Chondrocyte (in vitro differentiated cells): ENCODE measurements at regions not wholly inside any gene's neighbourhood (a gene's known extent, or its start where the extent isn't known, plus 50 kb on each side); places are given as distances from the start of the nearest gene placed in this dataset.

Experiments used
- DNase-seq: peaks from one replicate; pipeline ENCODE4 v3.0.0; 2021; ENCODE audit warnings: mixed read lengths, low spot score
- H3K27ac Mint-ChIP-seq: one replicate; pipeline ENCODE4 v1.8.0; 2021; ENCODE audit warnings: mild to moderate bottlenecking, moderate library complexity, mixed read lengths; ENCODE audit not compliant: unreplicated experiment
- H3K27me3 Mint-ChIP-seq: 2 replicates; pipeline ENCODE4 v1.8.0; 2021; ENCODE audit warnings: low read depth, mixed read lengths
- H3K36me3 Mint-ChIP-seq: 2 replicates; pipeline ENCODE4 v1.8.0; 2021; ENCODE audit warnings: low read depth, mixed read lengths
- H3K4me1 Mint-ChIP-seq: 2 replicates; pipeline ENCODE4 v1.8.0; 2021; ENCODE audit warnings: low read depth, mild to moderate bottlenecking, mixed read lengths
- H3K4me3 Mint-ChIP-seq: one replicate; pipeline ENCODE4 v1.8.0; 2021; ENCODE audit warnings: mild to moderate bottlenecking, moderate library complexity, mixed read lengths; ENCODE audit not compliant: unreplicated experiment
- H3K9me3 Mint-ChIP-seq: 2 replicates; pipeline ENCODE4 v1.8.0; 2021; ENCODE audit warnings: low read depth, mixed read lengths
- TF ChIP-seq, protein P1 (sequence below): fragments of 200-600 bp; sonication (generic); IDR thresholded peaks from 2 replicates; pipeline ENCODE4 v1.5.0; 2021; ENCODE audit warnings: antibody characterized with exemption, mild to moderate bottlenecking, moderate library complexity

DNA sequence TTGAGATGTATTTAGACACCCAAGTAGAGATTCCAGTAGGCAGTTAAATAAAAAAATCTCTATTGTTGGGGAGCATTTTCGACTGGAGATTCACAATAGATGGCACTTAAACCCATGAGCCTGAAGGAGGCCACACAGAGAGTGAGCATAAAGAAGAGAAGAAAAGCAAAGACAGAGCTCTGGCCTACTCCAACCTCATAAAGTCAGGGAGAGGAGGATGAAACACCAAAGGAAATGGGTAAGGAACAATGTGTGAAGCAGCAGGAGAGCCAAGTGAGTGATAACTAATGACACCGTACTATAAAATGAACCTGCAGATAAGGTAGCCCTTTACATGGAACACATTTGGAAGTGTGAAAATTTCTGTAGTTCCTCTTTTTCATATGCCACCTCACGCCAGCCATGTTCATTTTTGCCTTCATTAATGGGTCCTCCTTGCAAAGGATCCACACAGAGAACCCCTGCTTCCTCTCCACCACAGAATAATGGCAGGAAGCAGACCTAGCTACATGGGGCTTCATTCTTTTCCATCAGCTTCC is 150.0 kb upstream of the SYT10 start:
- H3K4me1 Mint-ChIP-seq: no peaks in the 10 kb centered on the region
- no peaks in the 10 kb centered on the region for H3K36me3 Mint-ChIP-seq
- H3K27ac Mint-ChIP-seq: no peak overlapping the region
- no peak for DNase-seq
- H3K9me3 Mint-ChIP-seq: no peaks in the 10 kb centered on the region
- TF ChIP-seq, protein P1, sequence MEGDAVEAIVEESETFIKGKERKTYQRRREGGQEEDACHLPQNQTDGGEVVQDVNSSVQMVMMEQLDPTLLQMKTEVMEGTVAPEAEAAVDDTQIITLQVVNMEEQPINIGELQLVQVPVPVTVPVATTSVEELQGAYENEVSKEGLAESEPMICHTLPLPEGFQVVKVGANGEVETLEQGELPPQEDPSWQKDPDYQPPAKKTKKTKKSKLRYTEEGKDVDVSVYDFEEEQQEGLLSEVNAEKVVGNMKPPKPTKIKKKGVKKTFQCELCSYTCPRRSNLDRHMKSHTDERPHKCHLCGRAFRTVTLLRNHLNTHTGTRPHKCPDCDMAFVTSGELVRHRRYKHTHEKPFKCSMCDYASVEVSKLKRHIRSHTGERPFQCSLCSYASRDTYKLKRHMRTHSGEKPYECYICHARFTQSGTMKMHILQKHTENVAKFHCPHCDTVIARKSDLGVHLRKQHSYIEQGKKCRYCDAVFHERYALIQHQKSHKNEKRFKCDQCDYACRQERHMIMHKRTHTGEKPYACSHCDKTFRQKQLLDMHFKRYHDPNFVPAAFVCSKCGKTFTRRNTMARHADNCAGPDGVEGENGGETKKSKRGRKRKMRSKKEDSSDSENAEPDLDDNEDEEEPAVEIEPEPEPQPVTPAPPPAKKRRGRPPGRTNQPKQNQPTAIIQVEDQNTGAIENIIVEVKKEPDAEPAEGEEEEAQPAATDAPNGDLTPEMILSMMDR: no peak
- no peaks in the 10 kb centered on the region for H3K27me3 Mint-ChIP-seq
- H3K4me3 Mint-ChIP-seq: no peak overlapping the region

DNA sequence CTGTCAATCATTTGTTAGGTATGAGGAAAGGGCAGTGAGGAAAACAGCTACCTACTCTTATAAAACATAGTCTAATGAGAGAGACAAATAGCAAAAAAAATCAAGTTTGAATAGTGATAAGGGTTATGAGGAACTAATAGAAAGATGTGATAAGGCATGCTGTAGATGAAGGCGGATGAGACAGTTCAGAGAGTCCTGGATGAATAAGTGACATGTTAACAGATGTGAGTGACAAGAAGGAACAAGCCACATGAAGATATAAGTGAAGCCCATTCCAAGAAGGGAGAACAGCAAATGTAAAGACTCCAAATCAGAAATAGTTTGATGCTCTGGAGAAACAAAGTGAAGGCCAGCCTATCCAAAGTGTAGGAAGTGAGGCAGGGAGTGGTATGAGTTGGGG is 154.1 kb upstream of the SYT10 start:
- H3K27me3 Mint-ChIP-seq: peaks cover 5% of the 10 kb centered on the region
- H3K27ac Mint-ChIP-seq: no peak overlapping the region
- no peak overlapping the region for H3K4me3 Mint-ChIP-seq
- TF ChIP-seq, protein P1: no peak
- H3K9me3 Mint-ChIP-seq: no peaks in the 10 kb centered on the region
- no peak for DNase-seq
- H3K4me1 Mint-ChIP-seq: no peaks in the 10 kb centered on the region
- H3K36me3 Mint-ChIP-seq: no peaks in the 10 kb centered on the region

DNA sequence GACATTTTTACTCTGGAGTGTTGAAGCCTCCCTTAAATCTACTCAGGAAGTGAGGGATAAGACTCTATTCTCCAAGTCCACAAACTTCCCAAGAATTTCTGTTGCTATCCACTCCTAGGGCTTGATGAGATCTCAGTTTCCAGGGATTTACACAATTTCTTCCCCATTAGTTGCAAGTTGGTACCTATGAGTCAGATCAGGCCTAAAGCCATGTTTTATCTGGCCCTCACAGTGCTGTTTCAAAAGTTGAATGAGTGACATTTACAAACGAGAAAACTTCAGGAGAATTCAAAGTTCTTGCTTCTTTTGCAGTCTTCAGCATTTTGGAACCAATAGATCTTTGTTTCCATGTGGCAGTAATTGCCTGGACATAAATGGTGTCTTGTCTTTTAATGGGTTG is 156.4 kb upstream of the SYT10 start:
- Mint-ChIP-seq H3K9me3 (no peaks in the 10 kb centered on the region), H3K4me1 (no peaks in the 10 kb centered on the region), H3K4me3 (no peak overlapping the region), H3K36me3 (no peaks in the 10 kb centered on the region), H3K27ac (no peak overlapping the region), H3K27me3 (peaks cover 5% of the 10 kb centered on the region)
- TF ChIP-seq, protein P1: no peak
- no peak for DNase-seq

DNA sequence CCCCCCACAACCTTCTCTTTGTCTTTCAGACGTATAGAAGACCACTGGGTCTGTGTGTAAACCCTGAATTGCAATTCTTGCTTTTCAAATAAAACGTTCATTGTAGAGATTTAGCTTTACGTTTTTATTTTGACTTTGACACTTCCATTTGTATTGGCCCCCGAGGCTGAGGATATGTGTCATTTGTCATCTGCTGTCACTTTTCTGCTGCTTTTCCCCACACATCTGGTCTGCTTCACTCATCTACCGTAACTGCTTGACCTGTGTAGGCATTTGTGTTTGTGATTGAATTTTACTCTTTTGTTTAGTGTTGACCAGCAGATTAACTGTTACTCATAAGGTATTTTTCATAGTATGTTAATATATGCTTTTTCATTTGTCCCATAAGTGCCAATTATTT is 157.2 kb upstream of the SYT10 start:
- H3K9me3 Mint-ChIP-seq: no peaks in the 10 kb centered on the region
- no peaks in the 10 kb centered on the region for H3K36me3 Mint-ChIP-seq
- TF ChIP-seq, protein P1: no peak
- peaks cover 5% of the 10 kb centered on the region for H3K27me3 Mint-ChIP-seq
- H3K4me1 Mint-ChIP-seq: no peaks in the 10 kb centered on the region
- H3K4me3 Mint-ChIP-seq: no peak overlapping the region
- DNase-seq: no peak
- H3K27ac Mint-ChIP-seq: no peak overlapping the region

DNA sequence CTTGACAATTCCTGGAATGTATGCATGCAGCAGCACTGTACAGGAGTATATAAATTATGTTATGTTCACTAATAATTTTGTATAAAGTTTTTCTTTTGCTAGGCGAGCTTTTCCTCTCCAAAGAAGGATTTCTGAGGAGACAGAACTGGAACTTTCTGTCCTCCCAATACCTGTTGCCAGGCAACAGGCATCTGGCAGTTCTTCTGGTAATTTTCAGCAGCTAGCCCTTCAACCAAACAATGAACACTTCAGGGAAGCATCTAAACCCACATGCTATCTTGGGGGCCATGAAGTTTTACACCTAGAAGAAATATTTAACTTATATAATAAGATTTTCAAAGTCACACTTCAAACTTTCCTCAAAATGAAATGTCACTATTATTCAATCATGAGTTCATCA is 162.9 kb upstream of the SYT10 start:
- Mint-ChIP-seq H3K4me1 (no peaks in the 10 kb centered on the region), H3K36me3 (no peaks in the 10 kb centered on the region), H3K4me3 (no peak overlapping the region), H3K27ac (no peak overlapping the region), H3K27me3 (peaks cover 2% of the 10 kb centered on the region), H3K9me3 (no peaks in the 10 kb centered on the region)
- DNase-seq: no peak
- TF ChIP-seq, protein P1: no peak
